Loucy (cell line): ENCODE measurements at regions not wholly inside any gene's neighbourhood (a gene's known extent, or its start where the extent isn't known, plus 50 kb on each side); places are given as distances from the start of the nearest gene placed in this dataset.

Experiments used
- H2AFZ ChIP-seq: fragments of 200-600 bp; sonication (generic); 2 replicates; pipeline ENCODE4 v1.6.0; 2016; ENCODE audit warnings: antibody characterized with exemption, mild to moderate bottlenecking, low read length, moderate library complexity
- H3F3A ChIP-seq: fragments of 200-600 bp; 2 replicates; pipeline ENCODE4 v1.6.0; 2016; ENCODE audit warnings: antibody characterized with exemption, low read depth, mild to moderate bottlenecking
- H3K27me3 ChIP-seq: fragments of 200-600 bp; sonication (generic); 2 replicates; pipeline ENCODE4 v1.6.1; 2014; ENCODE audit warnings: low read length, mild to moderate bottlenecking; ENCODE audit not compliant: insufficient read depth, poor library complexity, severe bottlenecking
- H3K36me3 ChIP-seq: fragments of 200-600 bp; sonication (generic); 2 replicates; pipeline ENCODE4 v1.6.1; 2016; ENCODE audit warnings: low read length; ENCODE audit not compliant: insufficient read depth
- H3K4me1 ChIP-seq: fragments of 200-600 bp; sonication (generic); 2 replicates; pipeline ENCODE4 v1.5.1; 2014; ENCODE audit warnings: low read length, mild to moderate bottlenecking; ENCODE audit not compliant: insufficient read depth, poor library complexity, severe bottlenecking
- H3K4me2 ChIP-seq: fragments of 200-600 bp; sonication (generic); 2 replicates; pipeline ENCODE4 v1.6.0; 2014; ENCODE audit warnings: antibody characterized with exemption, low read length, low read depth, mild to moderate bottlenecking; ENCODE audit not compliant: poor library complexity, severe bottlenecking
- H3K4me3 ChIP-seq: fragments of 200-600 bp; sonication (generic); 2 replicates; pipeline ENCODE4 v1.5.1; 2014; ENCODE audit warnings: low read length, mild to moderate bottlenecking, mixed read lengths; ENCODE audit not compliant: poor library complexity, severe bottlenecking
- H3K79me2 ChIP-seq: fragments of 200-600 bp; sonication (generic); 2 replicates; pipeline ENCODE4 v1.6.1; 2014; ENCODE audit warnings: low read length; ENCODE audit not compliant: insufficient read depth
- H3K9ac ChIP-seq: fragments of 200-600 bp; sonication (generic); 2 replicates; pipeline ENCODE4 v1.6.0; 2014; ENCODE audit warnings: mild to moderate bottlenecking, low read depth, low read length, moderate library complexity; ENCODE audit not compliant: poor library complexity, severe bottlenecking
- H3K9me2 ChIP-seq: fragments of 200-600 bp; sonication (generic); replicated peaks from 2 replicates; pipeline ENCODE4 v1.6.1; 2016; ENCODE audit warnings: low read depth, low read length, mixed read lengths
- H3K9me3 ChIP-seq: fragments of 200-600 bp; sonication (generic); 2 replicates; pipeline ENCODE4 v1.6.1; 2014; ENCODE audit warnings: mild to moderate bottlenecking, antibody characterized with exemption, low read length, low read depth; ENCODE audit not compliant: insufficient read depth
- H4K20me1 ChIP-seq: fragments of 200-600 bp; sonication (generic); 2 replicates; pipeline ENCODE4 v1.6.0; 2014; ENCODE audit warnings: antibody characterized with exemption, low read length, mild to moderate bottlenecking; ENCODE audit not compliant: insufficient read depth, poor library complexity, severe bottlenecking
- CTCF ChIP-seq: fragments of 200-600 bp; sonication (generic); conservative IDR thresholded peaks from 2 replicates; pipeline ENCODE4 v1.5.1; 2014; ENCODE audit warnings: mild to moderate bottlenecking, antibody characterized with exemption, low read length
- EZH2phosphoT487 ChIP-seq: fragments of 200-600 bp; IDR thresholded peaks from 2 replicates; pipeline ENCODE4 v1.6.1; 2018; ENCODE audit warnings: antibody characterized with exemption, mild to moderate bottlenecking, moderate library complexity, borderline replicate concordance

- Histone ChIP-seq H3K79me2 (no peaks in the 10 kb centered on the region), H3K9ac (no peak overlapping the region), H4K20me1 (no peaks in the 10 kb centered on the region), H3K4me2 (no peak overlapping the region), H3K9me2 (no peaks in the 10 kb centered on the region), H3K27me3 (peaks cover under 1% of the 10 kb centered on the region), H3K9me3 (no peaks in the 10 kb centered on the region), H2AFZ (no peak overlapping the region), H3K36me3 (no peaks in the 10 kb centered on the region), H3F3A (no peaks in the 10 kb centered on the region), H3K4me3 (no peak overlapping the region), H3K4me1 (no peaks in the 10 kb centered on the region)
- no peak for TF ChIP-seq EZH2phosphoT487
- TF ChIP-seq CTCF, result no peak
Observed at GRCh38 chr7:25884265-25884828, 267.7 kb upstream of the NFE2L3 start.

- Histone ChIP-seq H3K4me2 (no peak overlapping the region), H2AFZ (no peak overlapping the region)
Observed at GRCh38 chr7:25885057-25885576, 266.9 kb upstream of the NFE2L3 start.

GRCh38 chr7:25886387-25887240 lies 265.4 kb upstream of the NFE2L3 start:
- Histone ChIP-seq H3K9me2 (no peaks in the 10 kb centered on the region), H4K20me1 (no peaks in the 10 kb centered on the region), H3K27me3 (no peaks in the 10 kb centered on the region), H3F3A (no peaks in the 10 kb centered on the region), H2AFZ (no peak overlapping the region), H3K4me2 (no peak overlapping the region), H3K9ac (no peak overlapping the region), H3K4me3 (no peak overlapping the region), H3K9me3 (no peaks in the 10 kb centered on the region), H3K4me1 (no peaks in the 10 kb centered on the region), H3K79me2 (no peaks in the 10 kb centered on the region), H3K36me3 (no peaks in the 10 kb centered on the region)
- TF ChIP-seq EZH2phosphoT487 (no peak), CTCF (no peak)

More at GRCh38 chr7:25885057-25885576, 266.9 kb upstream of the NFE2L3 start:
- H3K4me1 ChIP-seq, result no peaks in the 10 kb centered on the region
- no peaks in the 10 kb centered on the region for H4K20me1 ChIP-seq
- H3K4me3 ChIP-seq, result no peak overlapping the region
- no peaks in the 10 kb centered on the region for H3K36me3 ChIP-seq
- no peak for TF ChIP-seq CTCF
- no peak for TF ChIP-seq EZH2phosphoT487
- no peaks in the 10 kb centered on the region for H3K9me2 ChIP-seq
- no peaks in the 10 kb centered on the region for H3F3A ChIP-seq
- H3K9me3 ChIP-seq, result no peaks in the 10 kb centered on the region
- no peaks in the 10 kb centered on the region for H3K79me2 ChIP-seq
- H3K27me3 ChIP-seq, result no peaks in the 10 kb centered on the region
- no peak overlapping the region for H3K9ac ChIP-seq
